Mesenchymal stem cell (in vitro differentiated cells and primary cell): ENCODE measurements at regions not wholly inside any gene's neighbourhood (a gene's known extent, or its start where the extent isn't known, plus 50 kb on each side); places are given as distances from the start of the nearest gene placed in this dataset.
"Not testable (repeated sequence)": the region's sequence is repeated elsewhere in the genome, so short reads cannot be mapped to it uniquely, and the experiment has no call there.

ENCODE experiments used
- DNase-seq: peaks from one replicate; pipeline ENCODE4 v3.0.0-alpha.2; 2013
- H2AFZ ChIP-seq: one replicate; pipeline ENCODE4 v1.6.1; 2013; ENCODE audit warnings: low read depth, mild to moderate bottlenecking, control low read depth, inconsistent platforms, low read length, moderate library complexity
- H2AK5ac ChIP-seq: 2 replicates; pipeline ENCODE4 v1.6.1; 2013; ENCODE audit warnings: low read length, moderate library complexity, mild to moderate bottlenecking, inconsistent platforms; ENCODE audit not compliant: severe bottlenecking
- H2BK120ac ChIP-seq: one replicate; pipeline ENCODE4 v1.6.1; 2013; ENCODE audit warnings: low read depth, mild to moderate bottlenecking, inconsistent platforms, low read length, moderate library complexity
- H2BK12ac ChIP-seq, 2 experiments: one replicate each; pipeline ENCODE4 v1.6.1; 2013; ENCODE audit warnings: inconsistent platforms in 2 of 2, low read length in 2 of 2, mild to moderate bottlenecking in 2 of 2, moderate library complexity in 2 of 2, control low read depth in 1 of 2
- H2BK15ac ChIP-seq: one replicate; pipeline ENCODE4 v1.6.1; 2013; ENCODE audit warnings: mild to moderate bottlenecking, low read depth, inconsistent platforms; ENCODE audit not compliant: poor library complexity, severe bottlenecking
- H2BK5ac ChIP-seq: 2 replicates; pipeline ENCODE4 v1.6.1; 2013; ENCODE audit warnings: low read depth, mild to moderate bottlenecking, low read length, control low read depth, inconsistent platforms; ENCODE audit not compliant: poor library complexity, severe bottlenecking
- H3K14ac ChIP-seq, 2 experiments: one replicate each; pipeline ENCODE4 v1.6.1; 2013; ENCODE audit warnings: inconsistent platforms in 2 of 2, low read length in 2 of 2, control low read depth in 1 of 2, mild to moderate bottlenecking in 1 of 2, moderate library complexity in 1 of 2
- H3K18ac ChIP-seq, 2 experiments: one replicate each; pipeline ENCODE4 v1.6.1; 2013; ENCODE audit warnings: inconsistent platforms in 2 of 2, low read length in 2 of 2, control low read depth in 1 of 2, low read depth in 1 of 2, mild to moderate bottlenecking in 1 of 2
- H3K23ac ChIP-seq, 2 experiments: one replicate each; pipeline ENCODE4 v1.6.1; 2013; ENCODE audit warnings: inconsistent platforms in 2 of 2, low read length in 2 of 2, mild to moderate bottlenecking in 2 of 2, moderate library complexity in 2 of 2, control low read depth in 1 of 2
- H3K27ac ChIP-seq: 2 replicates; pipeline ENCODE4 v1.5.1; 2013; ENCODE audit warnings: mild to moderate bottlenecking, moderate library complexity, low read length, control low read depth, inconsistent platforms; ENCODE audit not compliant: poor library complexity, severe bottlenecking
- H3K27me3 ChIP-seq, 2 experiments: 2 replicates each; pipeline versions ENCODE4 v1.6.1 to v1.7.0; 2013; ENCODE audit warnings: low read length in 2 of 2, mild to moderate bottlenecking in 2 of 2, moderate library complexity in 2 of 2, control low read depth in 1 of 2, inconsistent platforms in 1 of 2; ENCODE audit not compliant: control insufficient read depth in 1 of 2, insufficient read depth in 1 of 2
- H3K36me3 ChIP-seq, 2 experiments: 2 replicates each; pipeline versions ENCODE4 v1.6.1 to v1.7.0; 2013; ENCODE audit warnings: low read length in 2 of 2, control low read depth in 1 of 2, inconsistent platforms in 1 of 2, low read depth in 1 of 2, mild to moderate bottlenecking in 1 of 2; ENCODE audit not compliant: insufficient read depth in 2 of 2, control insufficient read depth in 1 of 2
- H3K4ac ChIP-seq, 2 experiments: one replicate each; pipeline ENCODE4 v1.6.1; 2013; ENCODE audit warnings: inconsistent platforms in 2 of 2, low read length in 2 of 2, mild to moderate bottlenecking in 2 of 2, moderate library complexity in 2 of 2, control low read depth in 1 of 2, low read depth in 1 of 2
- H3K4me1 ChIP-seq: 2 replicates; pipeline ENCODE4 v1.6.1; 2013; ENCODE audit warnings: low read depth, low read length, control low read depth; ENCODE audit not compliant: control insufficient read depth, insufficient read depth
- H3K4me2 ChIP-seq: 2 replicates; pipeline ENCODE4 v1.6.1; 2013; ENCODE audit warnings: low read length, mild to moderate bottlenecking, inconsistent platforms; ENCODE audit not compliant: poor library complexity, severe bottlenecking
- H3K4me3 ChIP-seq, 2 experiments: 2 replicates each; pipeline versions ENCODE4 v1.5.1 to v1.7.0; 2013; ENCODE audit warnings: low read length in 2 of 2, mild to moderate bottlenecking in 2 of 2, control low read depth in 1 of 2, low read depth in 1 of 2; ENCODE audit not compliant: insufficient read depth in 1 of 2
- H3K79me1 ChIP-seq: replicated peaks from 2 replicates; pipeline ENCODE4 v1.6.1; 2013; ENCODE audit warnings: mild to moderate bottlenecking, control low read depth, low read length, inconsistent platforms; ENCODE audit not compliant: poor library complexity, severe bottlenecking
- H3K9ac ChIP-seq: 2 replicates; pipeline ENCODE4 v1.7.0; 2013; ENCODE audit warnings: mild to moderate bottlenecking, low read length, moderate library complexity
- H3K9me3 ChIP-seq: 2 replicates; pipeline ENCODE4 v1.7.0; 2013; ENCODE audit warnings: mild to moderate bottlenecking, low read length; ENCODE audit not compliant: control insufficient read depth
- H4K8ac ChIP-seq: one replicate; pipeline ENCODE4 v1.6.1; 2013; ENCODE audit warnings: inconsistent platforms, mild to moderate bottlenecking, low read length, moderate library complexity
- H4K91ac ChIP-seq: one replicate; pipeline ENCODE4 v1.6.1; 2013; ENCODE audit warnings: mild to moderate bottlenecking, low read length, inconsistent platforms
- WGBS: methylation state at CpG from one replicate; pipeline ENCODE4 v1.1.7; 2013; ENCODE audit warnings: mixed read lengths; 5-methylcytosine and 5-hydroxymethylcytosine counted together

- not testable (repeated sequence) for H3K27me3 ChIP-seq, DNase-seq, H2BK5ac ChIP-seq, H2BK12ac ChIP-seq, H3K27ac ChIP-seq, H4K8ac ChIP-seq, H3K9ac ChIP-seq, H3K4me3 ChIP-seq, H3K14ac ChIP-seq, H3K4me1 ChIP-seq, H2AFZ ChIP-seq, H2AK5ac ChIP-seq, H3K79me1 ChIP-seq, H3K23ac ChIP-seq, H4K91ac ChIP-seq, H2BK120ac ChIP-seq, H2BK15ac ChIP-seq, H3K4me2 ChIP-seq, H3K4ac ChIP-seq, H3K18ac ChIP-seq, H3K36me3 ChIP-seq
- H3K9me3 ChIP-seq = peaks cover 20% of the 10 kb centered on the region
Measured at GRCh38 chr6:86759953-86760352, 177.4 kb upstream of the HTR1E start.

- Histone ChIP-seq H3K4me2 (no peak overlapping the region), H3K4me1 (no peaks in the 10 kb centered on the region), H3K36me3 (no peaks in the 10 kb centered on the region), H3K9ac (no peak overlapping the region), H3K9me3 (peaks cover 15% of the 10 kb centered on the region), H3K18ac (no peak overlapping the region), H4K8ac (no peak overlapping the region), H2BK12ac (no peak overlapping the region), H3K27me3 (no peaks in the 10 kb centered on the region), H3K23ac (no peak overlapping the region), H3K79me1 (no peaks in the 10 kb centered on the region), H2BK5ac (no peak overlapping the region), H2BK15ac (no peak overlapping the region), H3K27ac (no peak overlapping the region), H2AK5ac (no peak overlapping the region), H4K91ac (no peak overlapping the region), H2AFZ (no peak overlapping the region), H3K14ac (no peak overlapping the region), H2BK120ac (no peak overlapping the region), H3K4me3 (no peak overlapping the region), H3K4ac (no peak overlapping the region)
- DNase-seq = no peak
- 57% methylated on average over 1 of the region's 1 CpG for WGBS
Measured at GRCh38 chr6:86756640-86757229, 180.6 kb upstream of the HTR1E start.

GRCh38 chr6:86744048-86744447, 193.3 kb upstream of the HTR1E start:
- no peak overlapping the region for H3K4me2 ChIP-seq
- no peaks in the 10 kb centered on the region for H3K4me1 ChIP-seq
- H3K9ac ChIP-seq = no peak overlapping the region
- H3K27me3 ChIP-seq = no peaks in the 10 kb centered on the region
- H3K18ac ChIP-seq = no peak overlapping the region
- no peak overlapping the region for H3K14ac ChIP-seq
- no peak overlapping the region for H3K23ac ChIP-seq
- H3K36me3 ChIP-seq = no peaks in the 10 kb centered on the region
- H3K79me1 ChIP-seq = no peaks in the 10 kb centered on the region
- H2BK120ac ChIP-seq = no peak overlapping the region
- H2AK5ac ChIP-seq = no peak overlapping the region
- no peak overlapping the region for H3K27ac ChIP-seq
- no peak overlapping the region for H2BK12ac ChIP-seq
- DNase-seq = no peak
- H2BK5ac ChIP-seq = no peak overlapping the region
- H2BK15ac ChIP-seq = no peak overlapping the region
- no peak overlapping the region for H4K91ac ChIP-seq
- H3K4ac ChIP-seq = no peak overlapping the region
- no peak overlapping the region for H3K4me3 ChIP-seq
- H2AFZ ChIP-seq = no peak overlapping the region
- WGBS = 57% methylated on average over 1 of the region's 1 CpG
- H3K9me3 ChIP-seq = peaks cover 3% of the 10 kb centered on the region
- no peak overlapping the region for H4K8ac ChIP-seq

- Histone ChIP-seq H3K4me1 (no peaks in the 10 kb centered on the region), H2BK5ac (no peak overlapping the region), H3K27ac (no peak overlapping the region), H3K14ac (no peak overlapping the region), H3K9me3 (peaks cover 3% of the 10 kb centered on the region), H3K27me3 (no peaks in the 10 kb centered on the region), H2BK15ac (no peak overlapping the region), H3K79me1 (no peaks in the 10 kb centered on the region), H2BK120ac (no peak overlapping the region), H2BK12ac (no peak overlapping the region), H3K18ac (no peak overlapping the region), H3K4me2 (no peak overlapping the region), H3K4me3 (no peak overlapping the region), H3K9ac (no peak overlapping the region), H3K36me3 (no peaks in the 10 kb centered on the region), H3K4ac (no peak overlapping the region), H2AFZ (no peak overlapping the region), H4K8ac (no peak overlapping the region), H2AK5ac (no peak overlapping the region), H3K23ac (no peak overlapping the region), H4K91ac (no peak overlapping the region)
- no peak for DNase-seq
- 82% methylated on average over 1 of the region's 1 CpG for WGBS
Measured at GRCh38 chr6:86738078-86738477, 199.2 kb upstream of the HTR1E start.
